Pancreas (tissue), 10 donors: ENCODE measurements at regions not wholly inside any gene's neighbourhood (a gene's known extent, or its start where the extent isn't known, plus 50 kb on each side); places are given as distances from the start of the nearest gene placed in this dataset.

Experiments
- ATAC-seq, 4 donors: fragments of 200-7000 bp; cut with Tn5 transposase; one replicate each; pipeline versions ENCODE4 v1.8.0 to v1.9.1; 2020; ENCODE audit warnings: mild to moderate bottlenecking in 4 of 4, moderate library complexity in 4 of 4
- DNase-seq, 6 donors: peaks; one replicate each; pipeline ENCODE4 v3.0.0-alpha.2; 2020
- FAIRE-seq: peaks from 2 replicates; lab custom pipeline; 2012; peaks lifted over from hg19 to GRCh38; lab: Jason Lieb, UNC
- H3K27ac ChIP-seq, 4 donors: fragments of 200-600 bp; sonication (generic); 1 replicate in 3 of 4; 2 replicates in 1 of 4; pipeline versions ENCODE4 v1.5.0 to v1.8.0; 2020
- H3K27me3 ChIP-seq, 4 donors: fragments of 200-600 bp; one replicate each; pipeline ENCODE4 v1.8.0; 2021
- H3K36me3 ChIP-seq, 3 donors: fragments of 200-600 bp; sonication (generic) in 1 of 3; one replicate each; pipeline versions ENCODE4 v1.5.0 to v1.8.0; 2020 to 2021
- H3K4me1 ChIP-seq, 3 donors: fragments of 200-600 bp; one replicate each; pipeline ENCODE4 v1.8.0; 2021
- H3K4me3 ChIP-seq, 4 donors: fragments of 200-600 bp; sonication (generic) in 2 of 4; one replicate each; pipeline versions ENCODE4 v1.5.0 to v1.8.0; 2020 to 2021
- H3K9me3 ChIP-seq, 4 donors: fragments of 200-600 bp; one replicate each; pipeline ENCODE4 v1.8.0; 2021
- CTCF ChIP-seq, 4 donors: fragments of 200-600 bp; sonication (generic) in 3 of 4; IDR thresholded peaks; one replicate each; pipeline versions ENCODE4 v1.5.0 to v1.8.0; 2021; ENCODE audit warnings: antibody characterized with exemption in 4 of 4
- WGBS, 2 donors: extraction: QIAGEN DNeasy Blood & Tissue Kit; methylation state at CpG; one replicate each; pipeline ENCODE4 v1.1.7; 2013; 5-methylcytosine and 5-hydroxymethylcytosine counted together
- intact Hi-C, 3 donors: fragments of 100-400 bp; cut with DNase I; formaldehyde crosslinking; loops; one replicate each; pipeline versions ENCODE4 v1.11.1 to v1.14.2; 2022
- donor health status: healthy with polysubstance abuse.
- donor health status: DM: no; HTN: no; CAD: no; lungs with moderate emphysema.
- donor health status: DM: no; HTN: no; CAD: no.
- donor health status: control.
- donor health status: control.
- donor health status: Bipolar disorder and iron deficiency.
- donor health status: DM: yes; HTN: yes; CAD: no.
- donor health status: DM: no; HTN: no; CAD: no.
- donor health status: DM: no; HTN: no; CAD: no.
- donor health status: DM: yes; HTN: yes; CAD: no.

DNA sequence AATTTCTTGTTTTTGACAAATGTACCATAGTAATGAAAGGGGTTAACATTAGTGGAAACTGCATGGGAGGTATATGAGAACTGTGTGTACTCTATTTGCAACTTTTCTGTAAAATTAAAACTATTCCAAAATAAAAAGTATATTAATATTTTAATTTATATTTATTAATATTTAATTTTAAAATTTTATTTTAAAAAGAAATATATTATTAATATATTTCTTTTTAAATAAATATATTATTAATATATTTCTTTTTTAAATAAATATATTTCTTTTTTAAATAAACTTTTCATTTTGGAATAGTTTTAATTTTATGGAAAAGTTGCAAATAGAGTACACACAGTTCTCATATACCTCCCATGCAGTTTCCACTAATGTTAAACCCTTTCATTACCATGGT lies 101.1 kb upstream of the SLC7A1 start:
- TF ChIP-seq CTCF (IDR thresholded peaks at IDR 0.05), result no peak
- no peaks in the 10 kb centered on the region for H3K36me3 ChIP-seq
- no peak overlapping the region for H3K4me3 ChIP-seq
- no peaks in the 10 kb centered on the region for H3K27me3 ChIP-seq
- H3K27ac ChIP-seq, result no peak overlapping the region
- FAIRE-seq (peak; percentile 99), ATAC-seq (no peak), DNase-seq (no peak)
- H3K4me1 ChIP-seq, result no peaks in the 10 kb centered on the region
- intact Hi-C loops, result no loop called here
- H3K9me3 ChIP-seq, result no peaks in the 10 kb centered on the region

DNA sequence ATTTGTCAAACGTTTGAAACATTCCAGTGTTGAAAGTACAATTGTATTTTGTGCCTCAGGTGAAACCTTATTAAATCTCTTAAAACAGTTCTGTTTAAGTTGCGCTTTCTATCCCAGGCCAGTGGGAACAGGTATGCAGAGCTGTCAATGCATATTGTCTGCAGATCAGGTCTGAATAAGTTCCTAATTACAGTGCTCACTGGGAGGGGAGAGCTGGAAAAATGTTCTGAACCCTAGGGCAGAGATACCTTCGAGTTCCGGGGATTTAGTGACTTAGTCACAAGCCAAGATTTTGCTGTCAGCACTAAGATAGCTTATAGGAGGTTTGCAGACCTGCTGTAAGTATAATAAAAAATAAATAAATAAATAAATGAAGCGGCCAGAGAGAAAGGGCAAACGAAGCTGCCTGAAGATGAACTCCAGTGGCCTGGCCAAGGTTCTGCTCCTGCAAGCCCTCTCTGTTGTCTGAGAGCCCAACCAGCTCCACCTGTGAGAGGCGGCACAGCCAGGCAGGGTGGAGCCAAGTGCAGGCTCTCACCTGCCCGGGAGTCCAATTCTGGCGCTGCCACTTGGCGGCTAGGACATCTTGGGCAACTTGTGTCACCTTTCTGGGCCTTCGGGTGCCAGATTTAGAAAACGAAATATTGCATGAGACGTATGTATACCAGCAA lies 97.9 kb upstream of the SLC7A1 start:
- Histone ChIP-seq H3K27ac (no peak overlapping the region), H3K4me3 (no peak overlapping the region), H3K27me3 (no peaks in the 10 kb centered on the region), H3K36me3 (no peaks in the 10 kb centered on the region), H3K4me1 (peaks cover 0 to 7% (median 0%) of the 10 kb centered on the region in 3 donors), H3K9me3 (no peaks in the 10 kb centered on the region)
- intact Hi-C loops, result no loop called here
- ATAC-seq (peak in 3 of 4 donors; percentile 93 to 99 (median 99)), FAIRE-seq (no peak), DNase-seq (peak in 5 of 6 donors; percentile 78 to 91 (median 85))
- WGBS, 2 donors, result 31 to 53% methylated on average over 13 of the region's 13 CpGs
- no peak for TF ChIP-seq CTCF (IDR thresholded peaks at IDR 0.05)

DNA sequence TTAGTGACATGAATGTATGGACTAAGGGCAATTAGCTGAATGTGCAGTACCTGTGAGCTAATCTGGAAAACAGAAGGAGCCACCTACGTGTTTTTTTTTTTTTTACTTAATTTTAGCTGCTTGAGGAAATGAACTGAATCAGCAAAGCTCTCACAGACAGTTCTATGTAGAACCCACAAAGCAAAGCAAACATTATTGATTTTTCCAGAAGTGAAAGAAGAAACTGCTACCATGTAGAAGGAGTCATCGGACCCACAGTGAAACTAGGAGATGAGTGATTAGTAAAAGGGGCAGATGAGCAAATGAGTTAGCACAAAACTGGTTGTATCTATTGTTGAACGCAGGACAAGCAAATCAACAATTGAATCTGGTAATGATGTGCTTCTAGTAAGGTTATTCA lies 94.1 kb upstream of the SLC7A1 start:
- no peaks in the 10 kb centered on the region for H3K36me3 ChIP-seq
- H3K9me3 ChIP-seq, result no peaks in the 10 kb centered on the region

DNA sequence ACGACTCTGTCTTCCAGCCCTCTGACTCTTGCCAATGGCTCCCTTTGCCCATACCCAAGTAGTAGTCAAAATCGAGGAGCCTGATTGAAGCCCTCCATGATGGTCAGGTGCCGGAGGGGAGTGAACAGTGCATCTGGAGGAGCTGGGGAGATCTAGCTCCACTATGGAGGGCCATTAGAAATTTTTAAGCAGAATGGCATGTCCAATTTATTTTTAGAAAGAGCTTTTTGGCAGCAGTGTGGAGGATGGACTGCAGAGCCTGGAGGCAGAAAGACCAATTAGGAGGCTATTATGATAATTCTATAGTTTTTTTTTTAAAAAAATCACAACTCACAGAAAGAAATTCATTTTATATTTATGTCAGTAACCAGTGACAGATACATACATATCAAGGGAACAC lies 92.7 kb upstream of the SLC7A1 start:
- Histone ChIP-seq H3K27ac (no peak overlapping the region), H3K4me1 (peaks cover 0 to 7% (median 0%) of the 10 kb centered on the region in 3 donors), H3K27me3 (no peaks in the 10 kb centered on the region), H3K9me3 (no peaks in the 10 kb centered on the region), H3K36me3 (no peaks in the 10 kb centered on the region), H3K4me3 (no peak overlapping the region)
- DNase-seq (no peak), FAIRE-seq (no peak), ATAC-seq (no peak)
- TF ChIP-seq CTCF (IDR thresholded peaks at IDR 0.05), result no peak
- WGBS, 2 donors, result 89 to 95% methylated on average over 3 of the region's 3 CpGs
- intact Hi-C loops, result no loop called here

More for the DNA sequence above, 94.1 kb upstream of the SLC7A1 start:
- ATAC-seq (peak in 3 of 4 donors; percentile 59 to 85 (median 73)), FAIRE-seq (no peak), DNase-seq (no peak)
- no peak for TF ChIP-seq CTCF (IDR thresholded peaks at IDR 0.05)
- 26 to 34% methylated on average over 3 of the region's 3 CpGs for WGBS, 2 donors
- H3K4me3 ChIP-seq, result no peak overlapping the region
- intact Hi-C loops, result no loop called here
- peaks cover 0 to 7% (median 0%) of the 10 kb centered on the region in 3 donors for H3K4me1 ChIP-seq
- no peaks in the 10 kb centered on the region for H3K27me3 ChIP-seq
- H3K27ac ChIP-seq, result no peak overlapping the region

DNA sequence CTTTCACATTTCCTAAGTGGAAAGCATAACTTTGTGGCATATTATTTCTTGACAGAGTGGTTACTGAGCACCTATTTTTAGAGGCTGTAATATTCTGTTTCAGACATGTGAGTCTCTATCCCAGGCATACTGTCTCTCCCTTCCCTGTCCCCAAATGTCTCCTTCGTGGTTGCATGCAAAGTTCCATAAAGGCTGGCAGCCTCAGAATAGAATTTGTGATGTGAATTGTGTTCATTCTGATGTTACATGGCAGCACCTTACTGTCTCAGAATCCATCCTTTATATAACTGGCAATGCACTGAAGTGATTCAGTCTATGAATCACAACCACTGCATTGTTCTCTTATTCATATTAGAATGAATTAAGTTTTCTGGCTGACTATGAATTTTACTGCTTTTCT lies 89.0 kb upstream of the SLC7A1 start:
- no peak for FAIRE-seq
- intact Hi-C loops, result no loop called here
- no peak for DNase-seq
- TF ChIP-seq CTCF (IDR thresholded peaks at IDR 0.05), result no peak
- Histone ChIP-seq H3K36me3 (no peaks in the 10 kb centered on the region), H3K27ac (no peak overlapping the region), H3K4me3 (no peak overlapping the region), H3K27me3 (no peaks in the 10 kb centered on the region), H3K4me1 (peaks cover 0 to 4% (median 0%) of the 10 kb centered on the region in 3 donors), H3K9me3 (no peaks in the 10 kb centered on the region)
- ATAC-seq, result no peak
- WGBS, 2 donors, result 72 to 90% methylated on average over 1 of the region's 1 CpG
